H1 (cell line): ENCODE measurements at regions not wholly inside any gene's neighbourhood (a gene's known extent, or its start where the extent isn't known, plus 50 kb on each side); places are given as distances from the start of the nearest gene placed in this dataset.

Experiments used
- CTCF ChIA-PET: fragments of 300-600 bp; sonication (Branson Sonifier 250); formaldehyde crosslinking; loops from one replicate; lab custom pipeline; 2021; ENCODE audit not compliant: partially characterized antibody; lab: Charles Lee
- POLR2A ChIA-PET: fragments of 300-600 bp; sonication (Branson Sonifier 250); formaldehyde crosslinking; loops from one replicate; lab custom pipeline; 2021; ENCODE audit warnings: inconsistent platforms; ENCODE audit not compliant: partially characterized antibody; lab: Charles Lee
- DNase-seq, 2 experiments: peaks; one replicate each; pipeline versions ENCODE4 v3.0.0 to v3.0.0-alpha.2; 2010 to 2022; ENCODE audit warnings: low spot score in 2 of 2, low read depth in 1 of 2, mixed read lengths in 1 of 2
- FAIRE-seq: peaks from 2 replicates; lab custom pipeline; 2011; peaks lifted over from hg19 to GRCh38; lab: Jason Lieb, UNC
- H2AFZ ChIP-seq: 2 replicates; pipeline ENCODE4 v1.8.1; 2012; ENCODE audit warnings: low read length, inconsistent platforms
- H2AK5ac ChIP-seq: 2 replicates; pipeline ENCODE4 v1.6.1; 2013; ENCODE audit warnings: low read depth, low read length
- H2BK120ac ChIP-seq: replicated peaks from 2 replicates; pipeline ENCODE3; 2013; ENCODE audit warnings: low read depth, low read length, inconsistent platforms
- H2BK12ac ChIP-seq: 2 replicates; pipeline ENCODE4 v1.6.1; 2013; ENCODE audit warnings: low read depth, low read length
- H2BK15ac ChIP-seq: 2 replicates; pipeline ENCODE4 v1.6.1; 2013; ENCODE audit warnings: low read length
- H2BK20ac ChIP-seq: 2 replicates; pipeline ENCODE4 v1.6.1; 2013; ENCODE audit warnings: low read length
- H2BK5ac ChIP-seq: 2 replicates; pipeline ENCODE4 v1.6.1; 2013; ENCODE audit warnings: low read depth, low read length
- H3K14ac ChIP-seq: 2 replicates; pipeline ENCODE4 v1.6.1; 2013; ENCODE audit warnings: inconsistent platforms; ENCODE audit not compliant: insufficient read length
- H3K18ac ChIP-seq: 2 replicates; pipeline ENCODE4 v1.6.1; 2013; ENCODE audit warnings: low read length; ENCODE audit errors: extremely low read depth
- H3K23ac ChIP-seq: 2 replicates; pipeline ENCODE4 v1.6.1; 2013; ENCODE audit warnings: inconsistent platforms; ENCODE audit not compliant: insufficient read length
- H3K23me2 ChIP-seq: 2 replicates; pipeline ENCODE4 v1.6.1; 2013; ENCODE audit warnings: low read depth, low read length
- H3K27ac ChIP-seq: 2 replicates; pipeline ENCODE4 v1.6.1; 2011; ENCODE audit warnings: low read depth, low read length, inconsistent platforms
- H3K27me3 ChIP-seq, 4 experiments: replicated peaks in 1 of 4; 1 replicate in 1 of 4; 2 replicates in 3 of 4; pipeline versions ENCODE4 v1.6.1 to v1.8.1; 2011 to 2013; ENCODE audit warnings: low read length in 3 of 4, mild to moderate bottlenecking in 3 of 4, inconsistent platforms in 2 of 4, mixed read lengths in 2 of 4, moderate library complexity in 1 of 4; ENCODE audit not compliant: control insufficient read depth in 3 of 4, insufficient read depth in 3 of 4; ENCODE audit errors: extremely low read depth in 1 of 4
- H3K36me3 ChIP-seq, 4 experiments: 2 replicates each; pipeline versions ENCODE4 v1.6.1 to v1.8.1; 2011 to 2013; ENCODE audit warnings: mild to moderate bottlenecking in 4 of 4, low read length in 3 of 4, moderate library complexity in 2 of 4, control low read depth in 1 of 4, inconsistent platforms in 1 of 4; ENCODE audit not compliant: insufficient read depth in 4 of 4, control insufficient read depth in 2 of 4
- H3K4ac ChIP-seq: replicated peaks from 2 replicates; pipeline ENCODE3; 2013; ENCODE audit warnings: low read length, low read depth, mixed read lengths, inconsistent platforms; ENCODE audit not compliant: insufficient read length
- H3K4me1 ChIP-seq, 4 experiments: replicated peaks in 1 of 4; 1 replicate in 1 of 4; 2 replicates in 3 of 4; pipeline versions ENCODE4 v1.6.1 to v1.8.1; 2011 to 2013; ENCODE audit warnings: low read length in 3 of 4, inconsistent platforms in 2 of 4, mixed read lengths in 1 of 4; ENCODE audit not compliant: insufficient read depth in 4 of 4, control insufficient read depth in 3 of 4
- H3K4me2 ChIP-seq, 2 experiments: 2 replicates each; pipeline versions ENCODE4 v1.6.1 to v1.8.1; 2011 to 2013; ENCODE audit warnings: low read depth in 2 of 2, low read length in 2 of 2, control low read depth in 1 of 2, inconsistent platforms in 1 of 2, mild to moderate bottlenecking in 1 of 2; ENCODE audit not compliant: insufficient read depth in 1 of 2
- H3K4me3 ChIP-seq, 4 experiments: fragments of 200-600, 300-600 bp in 1 of 4; sonication (generic), shearing (Covaris generic), sonication (Bioruptor Twin) in 1 of 4; 2 replicates each; pipeline versions ENCODE4 v1.5.1 to v1.8.1; 2011 to 2016; ENCODE audit warnings: low read length in 4 of 4, low read depth in 3 of 4, control low read depth in 2 of 4, inconsistent platforms in 2 of 4, mild to moderate bottlenecking in 2 of 4, mixed read lengths in 1 of 4, moderate library complexity in 1 of 4; ENCODE audit not compliant: insufficient read depth in 2 of 4; ENCODE audit errors: extremely low read depth in 1 of 4
- H3K56ac ChIP-seq: replicated peaks from 2 replicates; pipeline ENCODE3; 2013; ENCODE audit warnings: low read depth, mild to moderate bottlenecking, mixed read lengths, low read length, inconsistent platforms; ENCODE audit not compliant: insufficient read length
- H3K79me1 ChIP-seq: 2 replicates; pipeline ENCODE4 v1.6.1; 2013; ENCODE audit warnings: low read depth, low read length, control low read depth
- H3K79me2 ChIP-seq, 2 experiments: 2 replicates each; pipeline versions ENCODE4 v1.6.1 to v1.8.1; 2012 to 2013; ENCODE audit warnings: low read length in 2 of 2, mild to moderate bottlenecking in 2 of 2, inconsistent platforms in 1 of 2; ENCODE audit not compliant: insufficient read depth in 2 of 2, control insufficient read depth in 1 of 2
- H3K9ac ChIP-seq, 4 experiments: replicated peaks in 1 of 4; 1 replicate in 1 of 4; 2 replicates in 3 of 4; pipeline versions ENCODE4 v1.6.1 to v1.8.1; 2011 to 2013; ENCODE audit warnings: low read depth in 3 of 4, low read length in 3 of 4, control low read depth in 2 of 4, mild to moderate bottlenecking in 2 of 4, moderate library complexity in 2 of 4, inconsistent platforms in 1 of 4; ENCODE audit errors: extremely low read depth in 1 of 4
- H3K9me3 ChIP-seq, 2 experiments: 2 replicates each; pipeline versions ENCODE4 v1.6.1 to v1.8.1; 2012 to 2013; ENCODE audit warnings: mild to moderate bottlenecking in 2 of 2, moderate library complexity in 2 of 2, control low read depth in 1 of 2, inconsistent platforms in 1 of 2, low read depth in 1 of 2, low read length in 1 of 2, mixed read lengths in 1 of 2; ENCODE audit not compliant: insufficient read depth in 2 of 2
- H4K20me1 ChIP-seq, 2 experiments: replicated peaks in 1 of 2; 2 replicates each; pipeline versions ENCODE3 to v1.8.1; 2011 to 2013; ENCODE audit warnings: inconsistent platforms in 2 of 2, low read length in 2 of 2, mild to moderate bottlenecking in 1 of 2; ENCODE audit not compliant: insufficient read depth in 2 of 2, control insufficient read depth in 1 of 2
- H4K5ac ChIP-seq: 2 replicates; pipeline ENCODE4 v1.6.1; 2013; ENCODE audit warnings: low read length, low read depth, mixed read lengths, inconsistent platforms; ENCODE audit not compliant: insufficient read length
- H4K8ac ChIP-seq: 2 replicates; pipeline ENCODE4 v1.8.0; 2013; ENCODE audit warnings: mild to moderate bottlenecking, moderate library complexity, low read length, inconsistent platforms; ENCODE audit not compliant: insufficient read depth; ENCODE audit errors: extremely low read depth
- H4K91ac ChIP-seq: replicated peaks from 2 replicates; pipeline ENCODE3; 2013; ENCODE audit warnings: low read length, mixed read lengths, inconsistent platforms; ENCODE audit not compliant: insufficient read length
- ASH2L ChIP-seq: fragments of 200-600, 300-600 bp; sonication (generic); IDR thresholded peaks from one replicate; pipeline ENCODE4 v1.7.1; 2017; ENCODE audit warnings: low read length
- CBX8 ChIP-seq: fragments of 300-800, 300-1000 bp; sonication (generic); IDR thresholded peaks from 2 replicates; pipeline ENCODE4 v1.7.1; 2016; ENCODE audit warnings: low read depth, low read length, borderline replicate concordance
- CHD1 ChIP-seq: IDR thresholded peaks from 2 replicates; pipeline ENCODE4 v1.6.1; 2012; ENCODE audit warnings: low read depth, low read length, improper control_type of control experiment
- EGR1 ChIP-seq: IDR thresholded peaks from 2 replicates; pipeline ENCODE4 v1.6.1; 2011; ENCODE audit warnings: low read depth, low read length, borderline replicate concordance
- EZH2 ChIP-seq: fragments of 200-600 bp; sonication (generic); IDR thresholded peaks from 2 replicates; pipeline ENCODE4 v1.7.1; 2012; ENCODE audit warnings: low read depth, mild to moderate bottlenecking, moderate library complexity, low read length, inconsistent platforms; ENCODE audit not compliant: severe bottlenecking
- JUND ChIP-seq: IDR thresholded peaks from 2 replicates; pipeline ENCODE4 v1.6.1; 2011; ENCODE audit warnings: mild to moderate bottlenecking, improper control_type of control experiment, low read length
- RBBP5 ChIP-seq: IDR thresholded peaks from 2 replicates; pipeline ENCODE4 v1.7.1; 2012; ENCODE audit warnings: low read depth, mild to moderate bottlenecking, inconsistent platforms, low read length, moderate library complexity, borderline replicate concordance
- SAP30 ChIP-seq: fragments of 300-600 bp; sonication (generic); IDR thresholded peaks from 2 replicates; pipeline ENCODE4 v1.7.1; 2012; ENCODE audit warnings: low read length, moderate library complexity, mild to moderate bottlenecking, inconsistent platforms; ENCODE audit not compliant: insufficient read depth, insufficient replicate concordance
- SIRT6 ChIP-seq: IDR thresholded peaks from one replicate; pipeline ENCODE4 v1.7.1; 2012; ENCODE audit warnings: low read length, inconsistent platforms
- SRF ChIP-seq: IDR thresholded peaks from 2 replicates; pipeline ENCODE4 v1.6.1; 2011; ENCODE audit warnings: mild to moderate bottlenecking, low read depth, low read length, moderate library complexity
- TEAD4 ChIP-seq: IDR thresholded peaks from 2 replicates; pipeline ENCODE4 v1.6.1; 2012; ENCODE audit warnings: low read depth, low read length, inconsistent platforms, mixed read lengths
- WGBS, 2 experiments: shearing (Covaris generic) in 1 of 2; methylation state at CpG; one replicate each; pipeline versions ENCODE4 v1.1.6 to v1.1.7; 2013 to 2015; ENCODE audit warnings: low lambda C conversion rate in 2 of 2, mixed read lengths in 2 of 2, inconsistent platforms in 1 of 2, low coverage in 1 of 2, missing lambda C conversion rate in 1 of 2; ENCODE audit not compliant: insufficient replicate concordance in 2 of 2, insufficient coverage in 1 of 2, insufficient read length in 1 of 2; ENCODE audit errors: extremely low coverage in 1 of 2, missing lambda C conversion rate in 1 of 2; 5-methylcytosine and 5-hydroxymethylcytosine counted together
- TF ChIP-seq, protein P1 (sequence below): IDR thresholded peaks from 2 replicates; pipeline ENCODE4 v1.6.1; 2011; ENCODE audit warnings: low read depth, mild to moderate bottlenecking, low read length; ENCODE audit not compliant: insufficient read depth

DNA sequence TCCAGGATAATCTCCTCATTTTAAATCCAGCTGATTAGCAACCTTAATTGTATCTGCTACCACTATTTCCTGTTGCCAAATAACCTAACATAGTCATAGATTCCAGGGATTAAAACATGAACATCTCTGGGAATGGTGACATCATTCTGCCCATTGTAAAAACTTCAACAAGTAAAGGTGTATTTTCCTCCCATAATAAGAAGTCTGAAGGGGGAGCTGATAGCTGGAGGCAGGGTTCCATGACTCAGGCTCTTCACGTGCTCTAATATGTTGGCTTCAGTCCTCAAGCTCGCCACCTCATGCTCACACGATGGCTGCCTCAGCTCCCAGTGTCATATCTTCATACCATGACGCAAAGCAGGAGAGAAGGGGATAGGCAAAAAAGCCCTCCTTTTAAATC, 172.0 kb upstream of the VASH1 start:
- TF ChIP-seq RBBP5 = no peak
- TF ChIP-seq SAP30 = no peak
- TF ChIP-seq TEAD4 = no peak
- TF ChIP-seq CBX8 = no peak
- TF ChIP-seq EZH2 = no peak
- no peak for TF ChIP-seq CHD1
- no peak for TF ChIP-seq EGR1
- TF ChIP-seq JUND = no peak
- no peak for TF ChIP-seq SIRT6
- TF ChIP-seq SRF = no peak
- TF ChIP-seq, protein P1, sequence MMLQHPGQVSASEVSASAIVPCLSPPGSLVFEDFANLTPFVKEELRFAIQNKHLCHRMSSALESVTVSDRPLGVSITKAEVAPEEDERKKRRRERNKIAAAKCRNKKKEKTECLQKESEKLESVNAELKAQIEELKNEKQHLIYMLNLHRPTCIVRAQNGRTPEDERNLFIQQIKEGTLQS = no peak
- TF ChIP-seq ASH2L = no peak
- Histone ChIP-seq H2BK5ac (no peak overlapping the region), H3K56ac (no peak overlapping the region)

More for the DNA sequence above, 172.0 kb upstream of the VASH1 start:
- H2AFZ ChIP-seq = no peak overlapping the region
- no peak overlapping the region for H3K27ac ChIP-seq
- no peak overlapping the region for H2BK20ac ChIP-seq
- H3K23me2 ChIP-seq = no peaks in the 10 kb centered on the region
- POLR2A ChIA-PET = no interaction called here
- H2BK120ac ChIP-seq = no peak overlapping the region
- H4K5ac ChIP-seq = no peak overlapping the region
- WGBS, 2 experiments = 96% methylated on average over 4 of the region's 4 CpGs; no CpG with 5 or more reads in 1 of the 2 experiments
- no peak overlapping the region for H3K4me3 ChIP-seq
- no peaks in the 10 kb centered on the region for H4K20me1 ChIP-seq
- no peaks in the 10 kb centered on the region for H3K79me1 ChIP-seq
- H3K4me1 ChIP-seq = peaks cover 0 to 5% (median 0%) of the 10 kb centered on the region in 4 experiments; a peak in 1 of 7 replicates
- no peak overlapping the region for H3K4ac ChIP-seq
- H3K9ac ChIP-seq = no peak overlapping the region
- no peaks in the 10 kb centered on the region for H3K79me2 ChIP-seq
- no peak overlapping the region for H3K23ac ChIP-seq
- H2AK5ac ChIP-seq = no peak overlapping the region
- no peak overlapping the region for H4K8ac ChIP-seq
- no peaks in the 10 kb centered on the region for H3K36me3 ChIP-seq
- H4K91ac ChIP-seq = no peak overlapping the region
- H3K14ac ChIP-seq = no peak overlapping the region
- H3K27me3 ChIP-seq = no peaks in the 10 kb centered on the region
- H3K18ac ChIP-seq = no peak overlapping the region
- CTCF ChIA-PET = no interaction called here
- no peak overlapping the region for H2BK15ac ChIP-seq
- DNase-seq = no peak
- H3K4me2 ChIP-seq = no peak overlapping the region
- no peak overlapping the region for H2BK12ac ChIP-seq
- no peak for FAIRE-seq
- no peaks in the 10 kb centered on the region for H3K9me3 ChIP-seq
